Gastrocnemius medialis (tissue), 4 donors: ENCODE measurements at regions not wholly inside any gene's neighbourhood (a gene's known extent, or its start where the extent isn't known, plus 50 kb on each side); places are given as distances from the start of the nearest gene placed in this dataset.

Source experiments
- ATAC-seq, 2 donors: fragments of 150-250 bp; one replicate each; pipeline ENCODE4 v1.9.1; 2016
- DNase-seq, 2 donors: peaks; one replicate each; pipeline ENCODE4 v3.0.0-alpha.2; 2019
- H3K27ac ChIP-seq, 4 donors: fragments of 200-600 bp; sonication (generic); 1 replicate in 1 of 4; 2 replicates in 3 of 4; pipeline ENCODE4 v1.5.1; 2016 to 2018; ENCODE audit warnings: mild to moderate bottlenecking in 2 of 4, moderate library complexity in 1 of 4
- H3K27me3 ChIP-seq, 3 donors: fragments of 200-600 bp; sonication (generic) in 2 of 3; 1 replicate in 1 of 3; 2 replicates in 2 of 3; pipeline versions ENCODE4 v1.5.1 to v1.6.0; 2016 to 2019; ENCODE audit warnings: mild to moderate bottlenecking in 1 of 3, moderate library complexity in 1 of 3
- H3K36me3 ChIP-seq, 2 donors: fragments of 200-600 bp; sonication (generic) in 1 of 2; one replicate each; pipeline ENCODE4 v1.5.1; 2017 to 2018
- H3K4me1 ChIP-seq, 2 donors: fragments of 200-600 bp; sonication (generic) in 1 of 2; one replicate each; pipeline ENCODE4 v1.5.1; 2016 to 2017; ENCODE audit warnings: mild to moderate bottlenecking in 2 of 2
- H3K4me3 ChIP-seq, 4 donors: fragments of 200-600 bp; sonication (generic) in 3 of 4; 1 replicate in 1 of 4; 2 replicates in 3 of 4; pipeline ENCODE4 v1.5.1; 2016 to 2019; ENCODE audit warnings: mild to moderate bottlenecking in 2 of 4
- H3K9me3 ChIP-seq, 3 donors: fragments of 200-600 bp; sonication (generic) in 2 of 3; 1 replicate in 1 of 3; 2 replicates in 2 of 3; pipeline ENCODE4 v1.5.1; 2016 to 2019
- POLR2A ChIP-seq, 2 donors: fragments of 450-650 bp; IDR thresholded peaks; one replicate each; pipeline ENCODE4 v1.6.1; 2017; ENCODE audit warnings: antibody characterized with exemption in 2 of 2, mild to moderate bottlenecking in 2 of 2, moderate library complexity in 2 of 2
- in situ Hi-C, 4 donors: fragments of 200-750 bp; cut with MboI; loops; one replicate each; pipeline versions ENCODE4 v1.15.0 to v1.8.0; 2017; ENCODE audit warnings: low sequenced_read_pairs in 4 of 4
- intact Hi-C: fragments of 100-400 bp; cut with DNase I; formaldehyde crosslinking; loops from one replicate; pipeline ENCODE4 v1.15.1; 2023; ENCODE audit warnings: low total_unique reads
- TF ChIP-seq, protein P1 (sequence below), 5 experiments: fragments of 450-650 bp in 3 of 5; fragments of 200-600 bp in 2 of 5; sonication (generic) in 2 of 5; IDR thresholded peaks in 4 of 5; conservative IDR thresholded peaks in 1 of 5; 1 replicate in 4 of 5; 2 replicates in 1 of 5; pipeline ENCODE4 v1.5.1; 2016 to 2019; ENCODE audit warnings: antibody characterized with exemption in 5 of 5, mild to moderate bottlenecking in 3 of 5, moderate library complexity in 3 of 5

DNA sequence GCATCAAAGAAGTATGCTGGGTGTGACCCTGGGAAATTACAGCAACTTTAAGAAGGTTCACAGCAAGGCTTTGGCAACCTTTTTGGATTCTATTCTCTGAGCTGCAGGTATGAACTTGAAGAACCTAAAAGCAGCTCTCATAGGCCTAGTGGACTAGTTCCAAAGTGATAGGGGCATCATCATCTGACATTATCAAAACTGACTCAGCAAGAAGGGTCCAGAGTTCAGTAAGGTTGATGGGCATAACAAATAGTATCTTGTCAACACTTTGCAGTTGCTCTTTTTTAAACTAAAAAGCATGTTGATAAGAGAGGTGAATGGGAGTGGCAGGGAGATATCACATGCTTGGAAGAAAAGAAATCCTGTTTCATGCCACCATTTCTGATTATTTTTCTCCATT lies 249.3 kb downstream of the ZNF674 start:
- Histone ChIP-seq H3K4me3 (no peak overlapping the region), H3K27me3 (no peaks in the 10 kb centered on the region), H3K4me1 (no peaks in the 10 kb centered on the region), H3K9me3 (no peaks in the 10 kb centered on the region), H3K36me3 (no peaks in the 10 kb centered on the region), H3K27ac (no peak overlapping the region)
- no peak for TF ChIP-seq POLR2A (IDR thresholded peaks at IDR 0.05)
- TF ChIP-seq, protein P1, sequence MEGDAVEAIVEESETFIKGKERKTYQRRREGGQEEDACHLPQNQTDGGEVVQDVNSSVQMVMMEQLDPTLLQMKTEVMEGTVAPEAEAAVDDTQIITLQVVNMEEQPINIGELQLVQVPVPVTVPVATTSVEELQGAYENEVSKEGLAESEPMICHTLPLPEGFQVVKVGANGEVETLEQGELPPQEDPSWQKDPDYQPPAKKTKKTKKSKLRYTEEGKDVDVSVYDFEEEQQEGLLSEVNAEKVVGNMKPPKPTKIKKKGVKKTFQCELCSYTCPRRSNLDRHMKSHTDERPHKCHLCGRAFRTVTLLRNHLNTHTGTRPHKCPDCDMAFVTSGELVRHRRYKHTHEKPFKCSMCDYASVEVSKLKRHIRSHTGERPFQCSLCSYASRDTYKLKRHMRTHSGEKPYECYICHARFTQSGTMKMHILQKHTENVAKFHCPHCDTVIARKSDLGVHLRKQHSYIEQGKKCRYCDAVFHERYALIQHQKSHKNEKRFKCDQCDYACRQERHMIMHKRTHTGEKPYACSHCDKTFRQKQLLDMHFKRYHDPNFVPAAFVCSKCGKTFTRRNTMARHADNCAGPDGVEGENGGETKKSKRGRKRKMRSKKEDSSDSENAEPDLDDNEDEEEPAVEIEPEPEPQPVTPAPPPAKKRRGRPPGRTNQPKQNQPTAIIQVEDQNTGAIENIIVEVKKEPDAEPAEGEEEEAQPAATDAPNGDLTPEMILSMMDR (IDR thresholded peaks at IDR 0.05 in 4 of 5, conservative IDR thresholded peaks at IDR 0.05 in 1 of 5) = no peak
- intact Hi-C loops = no loop called here
- in situ Hi-C loops = no loop called here
- ATAC-seq (no peak), DNase-seq (no peak)

DNA sequence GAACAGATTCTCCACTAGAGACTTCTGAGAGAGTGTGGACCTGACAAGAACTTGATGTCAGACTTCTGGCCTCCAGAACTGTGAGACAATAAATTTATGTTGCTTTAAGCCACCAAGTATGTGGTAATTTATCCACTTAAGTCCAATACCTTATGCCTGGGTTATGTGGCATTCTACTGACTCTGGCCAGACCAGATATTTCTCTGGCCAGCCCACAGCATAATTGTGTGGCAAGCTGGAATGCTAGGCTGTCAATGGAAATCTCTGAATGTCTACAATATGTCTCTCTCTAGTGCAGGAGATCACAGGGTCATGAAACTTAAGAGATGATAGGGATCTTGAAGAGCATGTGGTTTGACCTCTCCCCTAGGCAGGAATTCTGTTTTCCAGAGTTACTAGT lies 251.0 kb downstream of the ZNF674 start:
- Histone ChIP-seq H3K36me3 (no peaks in the 10 kb centered on the region), H3K4me3 (no peak overlapping the region), H3K9me3 (no peaks in the 10 kb centered on the region), H3K27me3 (no peaks in the 10 kb centered on the region), H3K27ac (no peak overlapping the region), H3K4me1 (no peaks in the 10 kb centered on the region)
- in situ Hi-C loops = no loop called here
- intact Hi-C loops = no loop called here
- ATAC-seq (no peak), DNase-seq (no peak)
- TF ChIP-seq, protein P1 (IDR thresholded peaks at IDR 0.05 in 4 of 5, conservative IDR thresholded peaks at IDR 0.05 in 1 of 5) = no peak
- no peak for TF ChIP-seq POLR2A (IDR thresholded peaks at IDR 0.05)

DNA sequence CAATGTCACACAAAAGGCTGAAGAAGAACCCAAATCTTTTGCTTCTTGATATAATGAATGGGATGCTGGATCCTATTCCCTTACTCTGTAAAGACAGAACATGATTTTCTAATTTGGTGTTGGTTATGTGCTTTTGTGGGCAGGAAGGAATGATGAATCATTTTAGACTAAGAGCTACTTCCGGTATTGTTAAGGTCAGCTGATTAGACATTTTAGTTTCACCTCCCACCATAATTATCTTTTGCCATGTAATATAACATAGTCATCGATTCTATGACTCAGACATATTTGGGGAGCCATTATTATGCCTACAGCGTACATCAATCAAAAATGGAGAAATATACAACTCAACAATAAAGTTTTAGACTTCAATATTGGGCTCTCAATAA lies 265.3 kb downstream of the ZNF674 start:
- in situ Hi-C loops = no loop called here

DNA sequence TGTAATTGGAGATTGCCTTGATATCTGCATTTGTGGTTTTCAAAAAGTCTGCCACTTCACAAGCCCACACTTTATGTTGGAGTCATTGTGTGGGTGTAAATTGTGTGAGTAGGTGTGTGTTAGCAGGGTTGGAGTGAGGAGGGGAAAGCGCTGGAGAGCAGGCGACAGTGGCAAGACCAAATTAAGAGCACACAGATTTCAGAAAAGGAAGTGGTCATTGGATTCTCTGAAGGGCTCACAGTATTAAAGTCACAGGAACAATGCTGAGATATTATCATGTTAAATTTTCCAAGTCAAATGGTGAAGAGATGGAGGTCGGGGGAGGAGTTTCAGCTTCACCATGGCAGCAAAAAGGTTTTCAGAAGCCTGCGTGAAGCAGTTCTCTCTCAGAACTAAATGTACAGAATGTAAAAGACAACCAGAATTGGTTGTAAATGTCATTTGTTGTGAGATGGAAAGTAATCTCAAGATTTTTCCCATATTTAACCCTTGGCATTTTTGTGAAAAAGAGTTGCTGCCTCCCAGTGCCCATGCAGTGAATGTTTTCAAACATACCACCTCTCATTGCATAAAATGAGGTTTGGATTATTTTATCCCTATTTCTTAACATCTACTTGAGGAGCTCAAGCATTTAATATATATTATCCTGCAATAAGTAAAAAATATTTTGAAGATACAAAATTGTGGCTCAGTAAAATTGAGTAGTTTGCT lies 265.9 kb downstream of the ZNF674 start:
- DNase-seq (no peak), ATAC-seq (no peak)
- in situ Hi-C loops = no loop called here
- Histone ChIP-seq H3K9me3 (no peaks in the 10 kb centered on the region), H3K27me3 (no peaks in the 10 kb centered on the region), H3K36me3 (no peaks in the 10 kb centered on the region), H3K4me1 (no peaks in the 10 kb centered on the region), H3K27ac (no peak overlapping the region), H3K4me3 (no peak overlapping the region)
- TF ChIP-seq, protein P1 (IDR thresholded peaks at IDR 0.05 in 4 of 5, conservative IDR thresholded peaks at IDR 0.05 in 1 of 5) = no peak
- no peak for TF ChIP-seq POLR2A (IDR thresholded peaks at IDR 0.05)
- intact Hi-C loops = no loop called here

More for the DNA sequence above, 265.3 kb downstream of the ZNF674 start:
- Histone ChIP-seq H3K9me3 (no peaks in the 10 kb centered on the region), H3K27me3 (no peaks in the 10 kb centered on the region), H3K4me1 (no peaks in the 10 kb centered on the region), H3K36me3 (no peaks in the 10 kb centered on the region), H3K4me3 (no peak overlapping the region), H3K27ac (no peak overlapping the region)
- no peak for DNase-seq
- ATAC-seq = no peak
- TF ChIP-seq, protein P1 (IDR thresholded peaks at IDR 0.05 in 4 of 5, conservative IDR thresholded peaks at IDR 0.05 in 1 of 5) = no peak
- no peak for TF ChIP-seq POLR2A (IDR thresholded peaks at IDR 0.05)
- intact Hi-C loops = no loop called here

DNA sequence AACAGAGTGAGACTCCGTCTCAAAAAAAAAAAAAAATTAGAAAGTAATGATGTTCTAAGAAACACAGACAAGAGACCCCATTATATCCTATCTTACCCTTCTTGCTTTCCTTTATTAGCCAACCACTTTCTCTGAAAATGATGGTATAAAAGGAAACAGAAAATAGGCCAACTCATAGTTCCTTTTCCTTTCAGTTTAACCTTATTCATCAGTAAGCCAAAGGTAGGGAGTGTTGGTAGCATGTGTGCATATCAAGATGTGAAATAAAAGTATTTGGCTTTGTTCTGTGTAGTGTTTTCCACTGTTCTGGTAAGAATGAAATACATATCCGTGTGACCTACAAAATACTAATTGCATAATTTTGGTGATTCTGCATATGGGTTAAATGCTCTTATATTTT lies 266.6 kb downstream of the ZNF674 start:
- DNase-seq (no peak), ATAC-seq (no peak)
- H3K4me1 ChIP-seq = no peaks in the 10 kb centered on the region
- intact Hi-C loops = no loop called here
- H3K9me3 ChIP-seq = no peaks in the 10 kb centered on the region
- no peaks in the 10 kb centered on the region for H3K27me3 ChIP-seq
- in situ Hi-C loops = no loop called here
- TF ChIP-seq, protein P1 (IDR thresholded peaks at IDR 0.05 in 4 of 5, conservative IDR thresholded peaks at IDR 0.05 in 1 of 5) = no peak
- no peak for TF ChIP-seq POLR2A (IDR thresholded peaks at IDR 0.05)
- H3K36me3 ChIP-seq = no peaks in the 10 kb centered on the region
- H3K27ac ChIP-seq = no peak overlapping the region
- no peak overlapping the region for H3K4me3 ChIP-seq
